GM12874 (cell line): ENCODE measurements at regions not wholly inside any gene's neighbourhood (a gene's known extent, or its start where the extent isn't known, plus 50 kb on each side); places are given as distances from the start of the nearest gene placed in this dataset.

Source experiments
- TF ChIP-seq, protein P1 (sequence below): IDR thresholded peaks from 2 replicates; pipeline ENCODE4 v1.5.1; 2011; ENCODE audit warnings: low read depth, mild to moderate bottlenecking, control low read depth, low read length, moderate library complexity; ENCODE audit not compliant: insufficient read depth

DNA sequence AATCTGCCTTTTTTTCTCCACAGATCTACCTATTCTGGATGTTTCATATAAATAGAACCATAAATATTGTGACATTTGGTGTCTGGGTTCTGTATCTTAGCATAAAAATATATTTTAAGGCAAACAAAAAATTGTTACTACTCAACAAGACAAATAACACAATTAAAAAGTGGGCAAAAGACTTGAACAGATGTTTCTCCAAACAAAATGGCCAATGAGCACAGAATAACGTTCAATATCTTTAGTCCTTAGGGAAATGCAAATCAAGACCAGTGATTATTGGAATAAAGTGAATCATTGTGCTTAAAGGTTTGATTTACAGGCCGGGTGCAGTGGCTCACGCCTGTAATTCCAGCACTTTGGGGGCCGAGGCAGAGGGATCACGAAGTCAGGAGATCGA lies 1331.3 kb downstream of the AACS start:
- TF ChIP-seq, protein P1, sequence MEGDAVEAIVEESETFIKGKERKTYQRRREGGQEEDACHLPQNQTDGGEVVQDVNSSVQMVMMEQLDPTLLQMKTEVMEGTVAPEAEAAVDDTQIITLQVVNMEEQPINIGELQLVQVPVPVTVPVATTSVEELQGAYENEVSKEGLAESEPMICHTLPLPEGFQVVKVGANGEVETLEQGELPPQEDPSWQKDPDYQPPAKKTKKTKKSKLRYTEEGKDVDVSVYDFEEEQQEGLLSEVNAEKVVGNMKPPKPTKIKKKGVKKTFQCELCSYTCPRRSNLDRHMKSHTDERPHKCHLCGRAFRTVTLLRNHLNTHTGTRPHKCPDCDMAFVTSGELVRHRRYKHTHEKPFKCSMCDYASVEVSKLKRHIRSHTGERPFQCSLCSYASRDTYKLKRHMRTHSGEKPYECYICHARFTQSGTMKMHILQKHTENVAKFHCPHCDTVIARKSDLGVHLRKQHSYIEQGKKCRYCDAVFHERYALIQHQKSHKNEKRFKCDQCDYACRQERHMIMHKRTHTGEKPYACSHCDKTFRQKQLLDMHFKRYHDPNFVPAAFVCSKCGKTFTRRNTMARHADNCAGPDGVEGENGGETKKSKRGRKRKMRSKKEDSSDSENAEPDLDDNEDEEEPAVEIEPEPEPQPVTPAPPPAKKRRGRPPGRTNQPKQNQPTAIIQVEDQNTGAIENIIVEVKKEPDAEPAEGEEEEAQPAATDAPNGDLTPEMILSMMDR, result no peak

DNA sequence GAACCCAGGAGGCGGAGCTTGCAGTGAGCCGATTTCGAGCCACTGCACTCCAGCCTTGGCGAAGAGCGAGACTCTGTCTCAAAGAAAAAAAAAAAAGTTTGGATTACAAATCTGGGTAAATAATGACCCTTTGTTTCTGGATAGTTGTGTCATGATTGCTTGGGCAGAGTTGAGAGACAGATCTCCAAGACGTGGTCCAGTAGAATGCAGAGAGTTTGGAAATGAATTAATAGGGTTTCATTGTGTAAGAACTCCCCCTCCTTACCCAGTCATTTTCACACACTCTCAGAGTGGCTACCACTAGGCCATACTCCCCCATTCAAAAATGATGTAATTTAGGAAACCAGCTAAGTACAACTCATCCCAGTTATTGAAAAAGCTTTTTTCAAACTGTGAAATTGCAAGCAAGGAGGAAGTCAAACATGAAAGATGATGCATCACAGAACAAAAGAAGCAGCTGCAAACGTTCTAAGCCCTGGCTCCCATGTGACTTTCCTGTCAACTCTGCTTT lies 1331.9 kb downstream of the AACS start:
- TF ChIP-seq, protein P1, result no peak

DNA sequence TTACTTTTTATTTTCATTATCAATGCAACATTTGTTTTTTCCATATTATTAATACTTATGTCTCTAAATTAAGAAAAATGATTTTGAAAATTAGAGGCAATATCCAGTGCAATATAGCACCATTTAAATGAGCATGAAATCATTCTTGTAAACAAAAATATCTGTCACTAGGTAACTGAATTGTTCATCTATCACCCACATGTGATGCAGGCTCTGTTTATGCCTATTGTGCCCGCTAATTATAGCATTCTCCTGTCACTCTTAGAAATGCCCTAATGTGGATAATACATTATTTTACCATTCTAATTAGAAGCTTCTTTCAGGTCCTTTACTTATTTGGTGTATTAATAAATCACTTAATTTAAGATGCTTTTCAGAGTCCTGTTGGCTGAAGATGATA lies 1332.4 kb downstream of the AACS start:
- TF ChIP-seq, protein P1, result no peak

DNA sequence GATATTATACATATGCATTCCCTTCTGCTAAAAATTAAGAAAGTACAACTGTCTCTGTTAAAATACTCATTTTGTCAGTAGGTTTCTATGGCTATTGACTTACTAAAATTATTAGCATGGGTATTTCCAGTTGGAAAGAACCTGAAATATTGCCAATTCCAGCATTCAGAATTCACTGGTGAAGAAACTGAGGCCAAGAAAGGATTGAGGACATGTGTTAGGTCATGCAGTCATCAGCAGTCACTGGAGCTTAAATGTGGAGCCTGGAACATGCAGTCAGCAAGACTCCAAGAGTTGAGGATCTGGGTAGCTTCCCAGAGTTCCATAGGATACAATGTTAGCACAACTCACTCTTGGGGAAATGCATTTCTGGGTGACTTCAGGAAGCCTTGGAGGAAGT lies 1335.6 kb downstream of the AACS start:
- TF ChIP-seq, protein P1, result no peak

DNA sequence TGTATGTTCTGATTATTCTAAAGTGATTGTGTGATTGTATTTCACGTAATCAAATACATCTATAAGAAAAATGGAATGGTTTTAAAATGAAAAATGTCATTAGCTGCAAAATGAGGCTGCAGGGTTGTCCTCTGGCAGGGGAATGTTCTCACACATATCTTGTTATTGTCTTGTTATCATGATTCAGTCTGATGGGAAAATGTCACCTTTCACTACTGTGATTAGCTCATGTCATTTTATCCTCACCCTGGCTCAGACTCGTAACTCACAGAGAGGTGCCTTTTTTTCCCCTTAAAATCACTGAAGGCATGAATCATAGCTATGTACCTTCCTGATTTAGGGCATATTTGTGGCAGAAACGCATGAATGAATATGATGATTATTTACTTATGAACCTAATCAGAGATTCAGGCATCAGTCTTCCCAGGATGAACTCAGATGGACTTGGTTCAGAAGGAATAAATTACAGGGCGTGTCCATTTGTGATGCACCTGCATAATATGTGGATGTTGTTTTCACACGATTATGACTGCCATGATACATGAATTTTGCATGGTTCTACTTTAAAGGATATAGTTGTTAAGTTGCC lies 1339.2 kb downstream of the AACS start:
- TF ChIP-seq, protein P1, result no peak

DNA sequence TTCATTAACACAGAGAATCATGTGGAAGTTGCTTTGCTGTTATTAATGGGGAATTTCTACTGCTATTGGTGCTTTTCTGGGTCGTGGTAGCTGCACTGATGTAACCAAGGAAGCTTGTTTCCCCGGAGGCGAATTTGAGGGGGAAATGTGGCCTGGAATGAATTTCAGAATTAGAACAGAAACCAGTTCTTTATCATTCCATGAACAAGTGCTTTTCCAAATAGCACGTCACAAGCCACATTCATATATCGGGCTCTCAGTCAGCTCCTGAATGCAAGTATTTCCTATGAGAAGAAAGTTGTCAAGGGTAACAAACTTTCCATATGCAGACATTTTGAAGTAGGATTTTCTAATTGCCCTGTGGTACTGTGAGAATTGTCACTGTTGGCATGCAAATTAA lies 1353.2 kb downstream of the AACS start:
- TF ChIP-seq, protein P1, result no peak

DNA sequence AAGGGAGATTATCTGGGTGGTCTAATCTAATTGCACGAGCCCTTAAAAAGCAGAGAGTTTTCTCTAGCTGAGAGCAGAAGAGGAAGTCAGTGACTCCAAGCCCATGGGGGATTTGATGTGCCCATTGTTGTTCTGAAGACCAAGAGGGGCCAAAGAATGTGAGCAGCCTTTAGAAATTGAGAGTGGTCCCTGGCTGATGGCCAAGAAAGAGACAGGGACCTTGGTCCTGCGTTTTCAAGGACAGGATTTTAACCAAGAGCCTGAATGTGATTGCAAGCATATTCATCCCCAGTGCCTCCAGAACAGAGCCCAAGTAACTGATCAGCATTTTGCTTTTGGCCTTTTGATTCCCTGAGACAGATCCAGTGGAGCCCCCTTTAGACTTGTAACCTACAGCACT lies 1353.9 kb downstream of the AACS start:
- TF ChIP-seq, protein P1, result no peak
